G401 (cell line): ENCODE measurements at regions not wholly inside any gene's neighbourhood (a gene's known extent, or its start where the extent isn't known, plus 50 kb on each side); places are given as distances from the start of the nearest gene placed in this dataset.
A peak's percentile ranks its signal among the peaks of the same experiment; 100 is the strongest.
"Not testable (repeated sequence)": the region's sequence is repeated elsewhere in the genome, so short reads cannot be mapped to it uniquely, and the experiment has no call there.

Source experiments
- DNase-seq: peaks from one replicate; pipeline ENCODE4 v3.0.0-alpha.2; 2015; ENCODE audit warnings: low spot score
- in situ Hi-C: cut with HindIII; loops from 2 replicates; pipeline ENCODE4 v1.10.0; 2016; ENCODE audit warnings: low sequenced_read_pairs, mixed read lengths

- DNase-seq = no peak
- in situ Hi-C loops = no loop called here
Measured at GRCh38 chr5:156019571-156020180, 307.3 kb upstream of the SGCD start.

- DNase-seq = no peak
- in situ Hi-C loops = no loop called here
Measured at GRCh38 chr5:156020647-156021046, 306.3 kb upstream of the SGCD start.

GRCh38 chr5:156021866-156022265, 305.1 kb upstream of the SGCD start:
- in situ Hi-C loops = no loop called here

DNA sequence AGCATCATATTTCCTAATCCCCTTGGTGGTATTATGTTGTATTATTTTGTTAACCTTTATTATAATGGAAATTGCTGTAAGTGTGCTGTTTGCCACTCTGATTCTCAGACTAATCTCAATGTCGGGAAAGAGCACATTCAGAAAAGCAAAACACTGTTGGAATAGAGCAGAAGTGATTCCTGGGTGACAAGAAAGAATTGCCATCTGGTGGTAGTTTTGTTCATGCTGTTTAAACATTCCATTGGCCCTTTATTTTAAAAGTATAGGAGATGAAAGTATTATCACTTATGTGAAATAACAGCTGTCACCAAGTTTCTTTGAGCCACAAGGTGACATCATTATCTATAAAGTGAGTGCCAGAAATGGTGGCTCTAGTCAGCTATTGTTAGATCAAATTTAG, 301.3 kb upstream of the SGCD start:
- in situ Hi-C loops = no loop called here
- DNase-seq = no peak

More at GRCh38 chr5:156021866-156022265, 305.1 kb upstream of the SGCD start:
- DNase-seq = no peak

GRCh38 chr5:156031181-156031580, 295.8 kb upstream of the SGCD start:
- no peak for DNase-seq
- in situ Hi-C loops = no loop called here

DNA sequence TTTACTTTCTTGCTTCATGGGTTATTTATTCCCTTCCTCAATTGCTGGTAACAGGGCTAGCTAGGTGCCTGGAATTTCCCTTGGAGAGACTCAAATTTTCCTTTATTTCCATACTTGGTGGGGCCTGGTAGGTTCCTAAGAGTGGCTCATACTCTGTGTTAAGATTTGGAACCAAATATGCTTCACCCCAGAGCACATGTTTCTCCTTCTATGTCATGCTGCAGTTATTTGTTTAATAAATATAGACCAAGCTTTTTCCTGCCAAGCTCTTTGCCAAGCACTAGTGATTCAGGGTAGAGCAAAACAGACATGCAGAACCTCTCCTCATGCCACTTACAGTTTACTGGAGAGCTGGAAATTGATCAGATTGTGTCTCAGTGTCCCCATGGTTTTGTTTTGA, 290.3 kb upstream of the SGCD start:
- in situ Hi-C loops = no loop called here
- DNase-seq = no peak

GRCh38 chr5:156037151-156037909, 289.6 kb upstream of the SGCD start:
- in situ Hi-C loops = no loop called here
- peak; percentile 0 for DNase-seq

GRCh38 chr5:156042726-156043125, 284.2 kb upstream of the SGCD start:
- in situ Hi-C loops = no loop called here
- DNase-seq = no peak

DNA sequence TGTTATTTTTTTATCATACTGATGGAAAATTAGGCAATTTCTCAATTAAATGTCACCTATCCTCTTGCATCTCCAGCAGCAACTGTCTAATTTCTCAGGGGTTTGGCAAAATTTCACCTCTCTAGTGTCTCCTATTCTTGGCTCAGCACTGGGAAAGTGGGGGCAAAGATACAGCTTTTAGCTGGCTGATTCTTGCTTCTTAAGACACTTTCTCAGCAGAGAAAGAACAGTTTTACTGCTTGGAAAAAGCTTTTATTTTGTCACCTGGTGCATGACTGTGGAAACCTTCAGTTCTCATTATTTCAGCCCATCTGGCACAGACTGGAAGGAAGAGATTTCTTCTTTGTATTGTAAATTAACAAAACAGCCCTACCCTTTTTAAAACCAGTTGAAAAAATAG, 283.6 kb upstream of the SGCD start:
- peak; percentile 7 for DNase-seq
- in situ Hi-C loops = no loop called here

GRCh38 chr5:156051972-156052371, 275.0 kb upstream of the SGCD start:
- in situ Hi-C loops = no loop called here
- DNase-seq = no peak

GRCh38 chr5:156052656-156053055, 274.3 kb upstream of the SGCD start:
- no peak for DNase-seq

GRCh38 chr5:156053056-156053455, 273.9 kb upstream of the SGCD start:
- DNase-seq = no peak
- in situ Hi-C loops = no loop called here

More at GRCh38 chr5:156052656-156053055, 274.3 kb upstream of the SGCD start:
- in situ Hi-C loops = no loop called here

GRCh38 chr5:156076912-156077311, 250.1 kb upstream of the SGCD start:
- in situ Hi-C loops = no loop called here
- peak; percentile 0 for DNase-seq

- in situ Hi-C loops = no loop called here
- no peak for DNase-seq
Measured at GRCh38 chr5:156087577-156088110, 239.3 kb upstream of the SGCD start.

DNA sequence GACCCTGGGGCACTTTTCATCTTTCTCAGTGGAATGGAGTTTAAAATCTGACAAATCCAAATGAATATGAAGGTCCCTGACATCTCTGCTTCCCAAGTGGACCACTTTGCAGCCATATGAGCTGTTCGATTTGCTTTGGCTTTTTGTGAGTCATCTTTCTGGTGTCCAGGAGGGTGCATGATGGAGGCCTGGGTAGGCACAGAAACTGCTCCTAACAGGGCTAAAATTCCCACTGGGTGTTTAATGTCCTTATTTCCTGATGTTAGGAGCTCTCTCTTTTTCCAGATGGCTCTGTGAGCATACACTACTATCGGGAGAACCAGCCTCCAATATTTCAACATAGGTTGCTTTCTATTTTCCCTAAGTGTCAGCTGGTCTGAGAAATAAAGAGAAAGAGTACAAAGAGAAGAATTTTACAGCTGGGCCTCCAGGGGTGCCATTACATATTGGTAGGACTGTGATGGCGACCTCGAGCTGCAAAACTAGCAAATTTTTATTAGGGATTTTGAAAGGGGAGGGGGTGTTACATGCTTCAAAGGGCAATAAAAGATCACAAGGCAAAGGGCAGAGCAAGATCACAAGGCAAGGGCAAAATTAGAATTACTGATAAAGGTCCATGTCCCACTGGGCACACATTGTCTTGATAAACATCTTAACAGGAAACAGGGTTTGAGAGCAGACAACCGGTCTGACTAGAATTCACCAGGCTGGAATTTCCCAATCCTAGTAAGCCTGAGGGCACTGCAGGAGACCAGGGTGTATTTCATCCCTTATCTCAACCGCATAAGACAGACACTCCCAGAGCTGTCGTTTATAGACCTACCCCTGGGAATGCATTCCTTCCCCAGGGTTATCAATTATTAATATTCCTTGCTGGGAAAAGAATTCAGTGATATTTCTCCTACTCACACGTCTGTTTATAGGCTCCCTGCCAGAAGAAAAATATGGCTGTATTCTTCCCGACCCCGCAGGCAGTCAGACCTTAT, 236.7 kb upstream of the SGCD start:
- in situ Hi-C loops = not testable (repeated sequence)

GRCh38 chr5:156093024-156093423, 233.9 kb upstream of the SGCD start:
- DNase-seq = no peak
- in situ Hi-C loops = no loop called here

More for the DNA sequence above, 236.7 kb upstream of the SGCD start:
- not testable (repeated sequence) for DNase-seq

DNA sequence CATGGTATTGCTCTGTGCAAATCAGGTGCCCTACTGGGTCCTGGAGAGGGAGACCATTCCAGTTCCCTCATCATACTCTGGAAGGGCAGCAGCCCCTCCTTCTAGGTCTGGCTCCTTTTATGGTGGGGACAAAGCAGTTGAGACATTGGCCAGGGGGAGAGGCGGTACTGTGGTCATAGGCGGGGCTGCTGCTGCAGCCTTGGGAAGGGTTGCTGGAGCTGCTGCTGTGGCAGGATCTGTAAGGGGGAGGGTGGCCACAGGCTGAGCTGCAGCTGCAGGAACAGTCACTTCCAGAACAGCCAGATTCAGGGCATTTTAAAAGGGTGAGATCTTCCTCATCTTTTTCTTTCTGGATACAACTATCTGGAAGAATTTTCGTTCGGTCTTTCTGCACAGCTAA, 233.0 kb upstream of the SGCD start:
- in situ Hi-C loops = no loop called here
- DNase-seq = no peak

- no peak for DNase-seq
- in situ Hi-C loops = no loop called here
Measured at GRCh38 chr5:156095709-156096241, 231.2 kb upstream of the SGCD start.

- in situ Hi-C loops = no loop called here
- no peak for DNase-seq
Measured at GRCh38 chr5:156096259-156096658, 230.7 kb upstream of the SGCD start.
